Peyer's patch (tissue), 4 donors: ENCODE measurements at regions not wholly inside any gene's neighbourhood (a gene's known extent, or its start where the extent isn't known, plus 50 kb on each side); places are given as distances from the start of the nearest gene placed in this dataset.

Source experiments
- CTCF ChIP-seq, 6 experiments: fragments of 450-650 bp in 4 of 6; fragments of 200-600 bp in 2 of 6; sonication (generic) in 1 of 6; IDR thresholded peaks; one replicate each; pipeline ENCODE4 v1.5.1; 2017 to 2019; ENCODE audit warnings: antibody characterized with exemption in 6 of 6, mild to moderate bottlenecking in 3 of 6, moderate library complexity in 1 of 6
- POLR2A ChIP-seq, 2 donors: fragments of 450-650 bp; IDR thresholded peaks; one replicate each; pipeline ENCODE4 v1.5.1; 2017; ENCODE audit warnings: antibody characterized with exemption in 2 of 2, mild to moderate bottlenecking in 2 of 2, moderate library complexity in 2 of 2

DNA sequence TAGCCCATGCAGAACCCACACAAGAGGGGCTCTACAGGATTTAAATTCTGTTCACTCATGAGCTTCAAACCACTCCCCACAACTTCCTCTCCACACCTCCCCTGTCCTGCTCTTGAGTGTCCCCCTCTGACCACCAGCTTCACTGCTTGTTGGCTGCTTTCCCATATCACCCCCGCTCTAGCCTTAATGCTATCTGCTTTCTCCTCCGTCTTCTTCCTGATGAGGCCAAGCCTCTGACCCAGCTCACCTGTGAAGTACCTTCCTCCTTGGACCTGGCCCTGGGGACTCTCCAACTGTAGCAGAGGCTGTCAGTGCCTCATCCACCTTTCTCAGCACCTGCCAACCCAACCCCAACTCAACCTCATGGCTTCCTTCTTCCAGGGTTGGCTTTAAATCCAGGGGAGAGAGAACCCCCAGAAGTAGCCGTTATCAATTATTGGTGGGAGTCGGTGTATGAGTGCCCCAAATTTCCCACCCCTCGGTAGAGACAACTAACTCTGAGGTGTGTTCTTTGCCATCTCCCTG lies 174.8 kb downstream of the MINAR1 start:
- no peak for TF ChIP-seq CTCF (IDR thresholded peaks at IDR 0.05)
- no peak for TF ChIP-seq POLR2A (IDR thresholded peaks at IDR 0.05)
